ENCODE measurements at regions not wholly inside any gene's neighbourhood (a gene's known extent, or its start where the extent isn't known, plus 50 kb on each side); places are given as distances from the start of the nearest gene placed in this dataset.
A peak's percentile ranks its signal among the peaks of the same experiment; 100 is the strongest.

DNA sequence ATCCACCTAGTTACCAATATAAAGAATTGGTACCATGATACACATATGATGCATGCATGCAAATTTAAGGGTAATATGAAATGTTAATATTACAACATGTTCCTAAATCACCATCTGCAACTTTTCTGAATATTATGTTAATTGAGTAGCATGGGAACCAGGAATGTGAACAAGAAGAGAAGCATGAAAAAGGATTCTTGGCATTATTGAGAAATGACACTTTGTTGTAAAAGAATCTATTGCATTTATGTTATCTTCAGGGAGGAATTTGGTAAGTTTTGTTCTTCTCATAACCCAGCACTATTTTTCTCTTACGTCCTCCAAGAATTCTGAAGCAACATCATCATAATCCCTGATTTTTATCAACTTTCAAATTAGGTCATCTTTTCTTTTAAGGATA, 159.9 kb upstream of the SLC25A13 start:
- no peak for DNase-seq

DNA sequence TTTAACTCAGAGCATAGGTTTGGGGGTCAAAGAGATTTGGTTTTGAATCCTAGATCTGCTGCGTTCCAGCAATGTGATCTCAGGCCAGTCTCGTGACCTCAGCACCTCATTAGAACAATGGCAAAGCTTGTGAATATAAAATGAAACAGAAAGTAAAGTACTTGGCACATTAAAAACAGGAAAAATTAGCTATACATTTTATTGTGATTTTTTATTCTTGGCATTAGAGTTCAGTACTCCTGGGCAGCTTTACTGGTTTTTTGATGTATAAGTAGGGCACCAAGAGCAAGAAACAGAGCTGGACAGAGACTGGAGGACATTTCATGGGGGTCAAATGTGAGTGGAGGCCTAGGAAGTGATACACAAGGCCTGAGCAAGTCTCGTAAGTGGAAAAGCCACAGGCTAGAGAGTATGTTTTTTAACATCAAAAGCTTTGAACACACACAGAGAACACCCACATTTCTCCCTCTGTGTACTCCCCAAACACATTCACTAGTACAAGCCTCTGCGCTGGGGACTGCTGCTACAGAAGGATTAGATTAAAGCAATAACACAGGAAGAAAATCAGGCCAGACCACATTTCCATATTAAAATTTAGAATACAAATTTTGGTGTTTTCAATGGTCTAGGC, 157.2 kb upstream of the SLC25A13 start:
- DNase-seq: peak in 1 of 2 donors; percentile 20

DNA sequence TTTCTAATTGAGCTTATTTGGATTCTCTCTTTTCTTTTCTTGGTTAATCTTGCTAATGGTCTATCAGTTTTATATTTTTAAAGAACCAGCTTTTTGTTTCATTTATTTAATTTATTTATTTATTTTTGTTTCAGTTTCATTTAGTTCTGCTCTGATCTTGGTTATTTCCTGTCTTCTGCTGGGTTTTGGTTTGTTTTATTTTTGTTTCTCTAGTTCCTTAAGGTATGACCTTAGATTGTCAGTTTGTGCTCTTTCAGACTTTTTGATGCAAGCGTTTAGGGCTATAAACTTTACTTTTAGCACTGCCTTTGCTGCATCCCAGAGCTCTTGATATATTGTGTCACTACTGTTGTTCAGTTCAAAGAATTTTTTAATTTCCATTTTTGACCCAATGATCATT, 149.7 kb upstream of the SLC25A13 start:
- peak in 1 of 2 donors; percentile 18 for DNase-seq

DNA sequence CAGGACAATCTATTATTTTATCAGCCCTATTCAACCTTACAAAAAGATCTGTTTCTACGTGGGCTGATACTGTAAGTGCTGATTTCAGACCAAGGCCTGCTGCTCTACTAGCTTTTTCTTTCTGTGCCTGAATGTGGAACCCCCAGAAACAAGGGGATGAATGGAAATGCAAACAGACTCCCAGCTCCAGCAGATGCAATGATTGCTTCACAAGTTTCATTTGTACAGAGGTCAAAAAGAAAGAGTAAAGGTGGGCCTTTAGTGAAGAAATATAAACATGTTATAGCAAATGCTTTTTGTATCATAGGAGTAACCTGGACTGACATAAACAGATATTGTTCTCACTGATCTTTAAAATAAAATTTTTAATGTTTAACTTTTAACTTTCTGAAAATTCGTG, 130.2 kb upstream of the SLC25A13 start:
- no peak for DNase-seq

DNA sequence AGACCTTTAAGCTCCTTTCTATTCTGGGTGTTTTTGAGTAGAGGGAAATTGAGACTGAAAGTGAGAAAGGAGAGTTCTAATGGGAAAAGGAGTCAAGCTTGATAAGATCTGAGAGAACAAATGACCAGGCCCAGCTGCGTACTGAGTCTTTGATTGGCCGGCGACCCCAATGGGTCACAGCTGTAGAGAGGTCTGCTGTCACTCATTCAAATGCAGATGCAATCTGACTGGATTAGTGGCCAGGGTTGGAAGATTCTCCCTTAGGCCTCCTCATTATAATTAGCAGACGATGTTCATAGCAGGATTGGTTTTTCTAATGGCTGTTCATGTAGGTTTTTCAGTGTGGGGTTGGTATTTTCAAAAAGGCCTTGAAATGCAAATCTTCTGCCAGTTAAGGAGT, 127.2 kb upstream of the SLC25A13 start:
- no peak for DNase-seq

DNA sequence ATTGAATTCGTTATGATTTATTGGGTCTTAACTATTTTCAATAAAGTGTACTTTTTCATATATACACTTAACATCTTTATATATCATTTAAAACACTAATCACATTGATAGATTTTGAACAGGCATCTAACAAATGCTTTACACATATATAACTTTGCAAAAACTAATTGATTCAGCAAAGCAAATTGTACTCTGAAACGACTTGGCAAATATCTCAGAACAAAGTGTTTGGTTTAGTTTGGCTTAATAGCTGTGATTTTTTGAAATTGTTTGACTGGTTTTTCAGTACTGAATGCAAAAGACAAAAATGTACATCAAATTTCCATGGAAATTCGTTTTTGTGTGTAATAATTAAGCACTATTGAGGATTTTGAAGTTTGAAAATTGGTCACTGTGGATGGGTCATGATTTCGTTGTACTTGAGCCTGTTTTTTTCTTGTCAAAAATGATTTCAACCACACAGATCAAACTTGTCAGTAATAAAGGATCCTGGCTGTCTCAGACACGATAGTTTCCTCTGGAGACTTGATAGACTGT, 125.3 kb upstream of the SLC25A13 start:
- DNase-seq: no peak

DNA sequence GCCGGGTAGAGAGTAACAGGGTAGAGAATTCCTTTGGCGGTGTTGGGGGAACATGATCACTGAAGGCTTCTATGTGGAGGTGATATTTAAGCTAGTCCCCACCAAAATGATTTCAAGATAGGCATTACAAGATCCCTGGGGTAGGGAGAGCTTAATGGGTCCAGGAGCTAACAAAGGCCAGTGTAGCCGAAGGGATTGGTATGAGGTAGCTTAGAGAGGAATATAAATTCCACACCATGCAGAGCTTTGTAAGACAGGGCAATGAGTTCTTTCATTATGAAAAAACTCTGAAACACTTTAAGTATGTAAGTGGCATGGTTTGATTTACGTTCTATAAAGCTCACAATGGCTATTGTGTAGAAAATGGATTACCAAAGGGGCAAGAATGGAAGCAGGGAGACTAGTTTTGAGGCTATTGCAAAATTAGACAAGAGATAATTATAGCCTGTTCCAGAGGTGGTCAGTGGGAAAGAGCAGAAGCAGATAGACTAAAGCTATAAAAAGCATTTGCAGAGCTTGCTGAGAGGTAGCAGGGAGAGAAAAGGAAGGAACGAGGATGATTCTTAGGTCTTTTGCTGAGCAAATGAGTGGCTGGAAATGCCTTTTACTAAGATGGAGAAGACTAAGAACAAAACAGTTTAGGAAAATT, 119.7 kb upstream of the SLC25A13 start:
- no peak for DNase-seq

DNA sequence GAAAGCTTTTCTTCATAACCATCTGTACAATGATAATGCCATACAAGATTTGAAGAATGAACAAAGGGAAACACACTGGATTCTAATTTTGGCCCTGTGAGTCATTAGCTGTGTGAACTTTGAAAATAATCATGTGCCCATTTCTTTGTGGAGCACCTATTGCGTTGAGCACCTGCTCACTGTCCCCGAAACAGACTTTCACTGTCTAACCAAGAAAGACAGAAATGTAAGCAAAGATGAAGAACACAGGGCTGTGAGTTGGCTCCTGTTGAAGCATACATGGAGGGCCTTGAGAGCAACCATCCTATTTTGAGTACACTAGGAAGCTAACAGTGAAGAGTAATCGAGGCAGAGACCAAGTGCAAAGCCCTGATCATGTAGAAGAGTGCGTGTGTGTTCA, 118.4 kb upstream of the SLC25A13 start:
- DNase-seq: no peak

DNA sequence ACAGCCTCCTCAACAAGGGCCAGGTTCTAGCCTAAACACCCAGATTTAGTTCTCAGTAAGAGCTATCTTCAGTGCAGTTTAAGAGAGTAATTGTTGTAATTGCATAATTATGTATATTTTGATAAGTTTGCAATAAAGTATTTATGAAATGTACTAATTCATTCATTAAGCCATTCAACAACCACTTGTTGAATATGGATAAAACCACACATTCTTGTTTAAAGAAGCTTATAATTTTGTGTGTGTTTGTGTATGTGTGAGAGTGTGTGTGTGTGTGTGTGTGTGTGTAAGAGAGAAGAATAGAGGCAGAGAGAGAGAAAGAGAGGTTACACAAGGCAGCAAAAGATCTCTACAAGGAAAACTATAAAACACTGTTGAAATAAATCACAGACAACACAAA, 115.0 kb upstream of the SLC25A13 start:
- no peak for DNase-seq

DNA sequence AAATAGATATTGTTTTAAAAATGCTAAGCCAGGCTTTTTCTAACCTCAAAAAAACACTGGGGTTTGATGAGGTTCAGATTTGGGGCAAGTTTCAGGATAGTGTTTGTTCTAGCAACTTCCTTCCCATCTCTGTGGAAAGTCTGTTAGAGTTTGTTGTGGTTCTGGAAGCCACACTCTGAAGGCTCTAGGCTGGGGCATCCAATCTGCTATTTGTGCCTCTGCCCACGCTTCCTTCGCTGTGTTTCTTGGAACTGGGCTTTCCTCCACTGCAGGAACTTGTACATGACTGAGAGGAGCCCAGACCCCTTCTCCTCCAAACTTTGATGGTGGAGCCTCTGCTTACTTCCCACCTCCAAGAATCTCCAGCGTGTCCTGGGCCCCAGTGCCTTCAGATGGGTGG, 108.5 kb upstream of the SLC25A13 start:
- no peak for DNase-seq

DNA sequence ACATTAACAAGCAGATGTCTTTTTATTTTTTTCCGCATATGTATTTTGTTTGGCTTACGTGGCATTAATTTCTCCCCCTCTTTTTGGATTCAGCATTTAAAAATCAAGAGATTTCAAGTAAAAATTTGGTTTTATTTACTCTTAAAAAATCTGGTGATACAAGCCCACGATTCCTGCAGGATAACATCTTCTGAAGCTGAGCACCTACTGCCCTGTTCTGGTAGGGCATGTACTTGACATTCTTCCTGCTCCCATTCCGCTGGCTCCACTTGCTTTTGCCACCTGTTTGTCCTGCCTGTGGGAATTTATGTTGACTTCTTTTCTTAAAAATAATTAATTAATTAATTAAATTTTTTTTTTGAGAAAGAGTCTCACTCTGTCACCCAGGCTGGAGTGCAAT, 105.2 kb upstream of the SLC25A13 start:
- no peak for DNase-seq

DNA sequence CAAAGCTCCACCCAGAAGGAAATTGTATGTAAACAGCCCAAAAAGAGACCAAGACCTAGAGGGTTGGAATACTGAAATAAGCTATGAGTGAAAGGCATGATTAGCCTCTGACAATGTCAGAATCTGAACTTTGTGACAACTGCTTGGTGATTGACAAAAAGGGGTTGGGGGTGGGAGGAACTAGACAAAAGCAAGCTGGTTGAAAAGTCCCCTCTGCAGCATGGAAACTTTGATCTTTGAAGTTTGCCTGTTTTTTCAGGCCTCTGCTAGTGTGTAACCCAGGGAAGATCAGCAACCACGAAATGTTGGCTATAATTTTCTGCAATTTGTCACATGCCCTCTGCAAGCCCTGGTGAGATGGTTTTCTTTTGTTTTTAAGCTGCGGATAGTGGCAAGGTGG, 104.8 kb upstream of the SLC25A13 start:
- DNase-seq: no peak

DNA sequence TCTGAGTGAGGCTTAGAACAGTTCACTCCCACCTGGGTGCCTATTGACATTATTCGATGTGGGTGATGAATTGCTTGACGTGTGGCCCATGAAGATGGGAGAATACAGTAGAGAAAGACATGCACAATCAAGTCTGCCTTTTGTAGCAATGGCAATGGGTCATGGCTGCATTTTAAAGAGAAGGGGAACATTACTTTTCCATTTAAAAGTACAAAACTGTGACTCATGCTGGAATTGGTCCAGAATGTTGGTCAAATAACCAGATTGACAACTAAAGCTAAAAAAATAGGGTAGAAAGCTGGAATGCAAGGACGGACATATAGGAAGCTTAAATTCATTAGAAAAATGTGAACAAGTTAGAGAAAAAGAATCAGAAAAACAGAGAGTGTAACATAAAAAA, 104.1 kb upstream of the SLC25A13 start:
- no peak for DNase-seq

DNA sequence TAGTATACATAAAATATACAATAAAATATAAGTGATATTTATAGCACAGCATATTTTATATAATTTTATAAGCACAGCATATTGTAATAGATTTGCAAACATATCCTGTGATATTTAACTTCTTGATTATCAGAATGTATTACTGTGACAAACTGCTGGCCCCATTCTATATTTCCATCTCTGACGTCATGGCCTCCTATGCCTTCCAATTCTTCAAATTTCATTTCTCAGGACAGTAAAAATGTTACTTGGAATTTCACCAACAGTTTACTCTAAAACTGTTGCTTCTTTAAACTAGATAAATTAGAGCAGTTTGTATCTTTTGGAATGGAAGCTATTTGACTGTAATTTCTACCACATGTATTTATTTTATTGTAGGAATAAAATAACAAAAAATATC, 102.5 kb upstream of the SLC25A13 start:
- DNase-seq: no peak

DNA sequence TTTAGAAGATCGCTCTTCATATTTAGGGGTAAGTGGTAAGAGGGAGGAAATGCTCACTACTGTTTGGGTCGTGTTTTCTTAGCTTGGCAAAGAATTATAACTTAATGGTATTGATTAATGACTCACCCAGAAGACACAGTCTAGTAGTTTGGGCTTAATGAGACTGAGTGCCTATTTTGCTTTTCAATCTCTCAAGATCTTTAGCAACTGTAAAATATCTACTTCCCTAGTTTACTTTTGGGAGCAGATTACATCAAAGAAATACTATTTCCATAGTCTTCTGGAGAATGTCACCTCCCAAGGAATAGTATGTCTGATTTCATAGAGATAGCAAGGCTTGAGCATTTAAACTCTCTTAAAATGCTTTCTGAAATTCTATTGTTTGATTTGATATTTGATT, 100.5 kb upstream of the SLC25A13 start:
- no peak for DNase-seq

DNA sequence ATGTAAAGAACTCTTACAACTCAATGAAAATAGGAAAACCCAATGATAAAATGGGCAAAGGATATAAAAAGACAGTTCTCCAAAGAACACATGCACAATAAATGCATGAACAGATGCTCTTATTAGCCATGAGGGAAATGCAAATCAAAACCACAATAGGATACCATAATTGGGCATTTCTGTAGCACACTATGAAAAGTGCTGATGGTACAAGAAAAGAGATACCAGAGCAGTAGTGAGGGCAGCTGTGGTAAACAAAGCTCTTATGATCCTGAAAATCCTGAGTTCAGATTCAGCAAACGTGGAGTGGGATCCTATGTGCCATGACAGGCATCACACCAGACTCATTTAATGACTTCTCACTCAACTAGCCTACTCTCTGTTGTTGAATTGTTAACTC, 96.7 kb upstream of the SLC25A13 start:
- no peak for DNase-seq

DNA sequence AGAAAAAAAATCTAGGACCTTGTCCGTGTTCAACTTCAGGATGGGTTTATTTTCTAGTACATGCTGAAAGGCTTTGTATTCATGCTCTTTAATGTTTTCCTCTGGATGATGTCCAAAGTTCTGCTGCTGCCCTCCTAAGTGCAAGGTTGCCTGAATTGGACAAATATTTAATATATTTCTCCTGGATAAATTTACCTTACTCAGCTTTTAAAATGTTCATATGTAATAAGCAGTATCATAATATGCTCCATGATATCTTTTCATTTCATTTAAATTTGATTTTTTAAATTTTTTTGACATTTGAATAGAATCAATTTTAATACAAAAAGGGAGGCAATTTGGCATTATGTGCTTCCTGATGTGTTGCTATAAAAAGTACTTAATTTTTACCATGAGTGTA, 95.9 kb upstream of the SLC25A13 start:
- DNase-seq: no peak

DNA sequence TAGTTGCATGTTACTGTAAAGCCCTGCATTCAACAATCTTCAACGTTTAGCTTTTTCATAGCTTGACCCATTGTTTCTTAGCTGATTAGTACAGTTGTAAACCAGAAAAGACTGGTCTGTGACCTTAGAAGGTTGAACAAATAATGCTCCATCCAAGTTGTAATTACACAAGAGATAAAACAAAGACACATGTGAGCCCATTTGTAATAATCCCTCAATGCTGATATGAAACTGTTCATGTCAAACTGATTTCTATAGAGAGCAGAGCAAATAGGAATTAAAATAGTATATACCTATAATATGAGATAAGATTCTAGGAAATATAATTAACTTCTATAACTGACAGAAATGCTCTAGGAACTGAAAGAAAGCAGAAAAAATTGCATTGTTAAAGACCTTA, 94.7 kb upstream of the SLC25A13 start:
- DNase-seq: no peak

DNA sequence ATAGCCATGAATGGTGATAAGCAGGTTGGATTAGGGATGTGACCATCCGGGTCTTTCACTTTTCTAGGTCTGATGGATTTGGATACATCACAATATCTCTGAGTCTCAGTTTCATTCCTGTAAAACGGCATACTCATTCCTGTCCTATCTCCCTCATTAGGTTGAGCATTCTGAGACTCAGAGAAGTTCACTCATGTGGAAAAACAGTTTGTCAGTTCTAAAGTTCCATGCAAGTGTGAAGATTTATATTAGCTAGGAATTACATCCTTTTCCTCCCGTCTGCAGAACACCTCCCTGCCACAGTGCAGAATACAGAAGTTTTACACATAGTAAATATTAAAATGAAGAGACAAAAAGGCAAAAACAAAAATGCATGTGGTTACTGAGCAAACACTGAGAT, 94.2 kb upstream of the SLC25A13 start:
- DNase-seq: no peak

DNA sequence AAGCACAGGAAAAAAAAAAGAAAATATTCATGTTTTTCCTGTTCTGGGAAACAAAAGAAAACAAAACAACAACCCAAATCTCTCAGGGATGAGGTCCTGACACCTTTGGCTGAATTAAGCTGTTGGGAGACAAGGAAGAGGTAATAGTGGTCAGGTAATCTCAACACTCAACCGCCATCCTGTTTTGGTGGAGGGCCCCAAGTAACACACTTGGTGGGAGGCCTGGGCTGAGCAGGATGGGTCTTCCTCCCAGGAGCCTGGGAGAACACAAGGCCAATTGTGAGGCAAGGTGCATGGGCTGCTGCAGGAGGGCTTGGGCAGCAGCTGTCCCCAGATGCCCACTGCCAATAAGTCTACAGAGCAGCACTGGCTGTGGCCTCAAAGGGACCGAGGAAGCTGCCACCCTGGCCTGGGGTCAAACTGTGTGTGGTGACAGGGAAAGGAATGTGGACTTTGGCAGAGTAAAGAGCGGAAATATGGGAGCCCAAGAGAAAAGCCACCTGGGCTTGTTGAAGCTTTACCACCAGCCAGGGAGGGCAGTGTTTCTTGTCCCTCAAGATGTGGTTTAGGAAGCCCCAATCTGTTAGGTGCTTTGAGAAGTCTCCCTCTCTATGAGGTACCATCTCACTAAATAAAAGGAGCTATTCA, 93.5 kb upstream of the SLC25A13 start:
- DNase-seq: no peak

DNA sequence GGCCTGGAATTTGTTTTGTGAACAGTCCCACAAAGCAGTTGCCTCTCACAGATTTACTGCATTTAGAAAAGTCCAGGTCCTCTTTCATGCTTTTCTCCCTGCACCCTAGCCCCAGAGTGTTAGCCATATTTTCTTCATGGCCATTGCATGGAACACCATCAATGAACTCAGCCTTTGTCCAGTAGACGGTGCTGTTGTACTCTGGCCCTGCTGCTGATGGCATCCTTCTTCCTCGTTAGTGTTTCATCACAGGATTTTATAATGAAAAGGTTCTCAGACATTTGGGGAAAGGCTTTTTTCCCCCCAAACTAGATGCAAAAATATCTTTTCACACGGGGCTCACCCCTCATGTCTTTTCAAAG, 93.0 kb upstream of the SLC25A13 start:
- DNase-seq: peak in 1 of 2 donors; percentile 43

DNA sequence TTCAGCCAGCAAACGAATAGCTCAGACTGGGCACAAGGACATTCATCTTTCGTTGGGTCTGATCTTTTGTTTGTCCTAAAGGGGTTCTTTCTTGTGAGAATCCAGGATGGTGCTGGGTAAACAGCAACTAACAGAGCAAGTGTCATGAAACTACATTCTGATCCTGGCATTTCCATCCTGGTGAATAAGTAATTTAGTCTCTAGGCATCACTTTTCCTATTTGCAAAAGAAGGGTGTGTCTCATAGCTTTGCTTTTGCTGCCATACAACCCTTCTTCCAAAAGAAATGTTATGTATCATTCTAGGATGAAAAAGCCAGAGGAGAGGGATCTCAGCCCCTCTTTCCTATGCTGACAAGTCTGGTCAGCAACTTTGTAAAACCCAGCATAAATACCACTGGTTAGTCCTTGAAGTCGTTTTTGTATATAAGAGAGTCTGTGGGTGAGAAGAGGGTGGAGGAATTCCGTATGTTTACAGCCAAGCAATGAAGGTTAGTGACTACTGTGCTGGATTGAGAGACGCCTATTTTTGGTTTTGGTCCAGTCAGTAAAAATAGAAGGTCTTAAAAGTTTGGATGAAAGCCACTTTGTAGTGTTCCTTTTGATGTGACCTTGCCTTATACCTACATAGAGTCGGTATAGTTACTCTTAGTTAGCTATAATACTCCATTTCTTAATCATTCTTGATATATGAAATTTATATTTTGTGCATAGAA, 88.4 kb upstream of the SLC25A13 start:
- no peak for DNase-seq

DNA sequence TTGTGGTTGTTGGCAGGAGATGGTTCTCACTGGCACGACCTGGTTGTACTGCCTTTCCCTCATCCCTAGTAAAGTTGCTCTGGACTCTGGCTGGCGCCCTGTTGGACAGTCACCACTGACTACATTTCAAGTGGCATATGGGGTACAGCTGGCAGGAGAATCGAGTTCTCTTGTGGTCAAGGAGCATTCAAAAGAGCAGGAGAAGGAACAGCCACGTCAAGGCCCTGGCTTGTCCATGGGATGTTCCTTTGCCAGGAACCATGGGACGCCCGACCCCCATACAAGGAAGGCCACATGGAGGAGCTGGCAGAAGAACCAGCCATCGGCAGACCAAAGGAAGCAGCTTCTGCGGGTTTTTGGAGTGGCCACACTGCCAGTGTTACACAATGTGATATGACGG, 87.0 kb upstream of the SLC25A13 start:
- DNase-seq: no peak

DNA sequence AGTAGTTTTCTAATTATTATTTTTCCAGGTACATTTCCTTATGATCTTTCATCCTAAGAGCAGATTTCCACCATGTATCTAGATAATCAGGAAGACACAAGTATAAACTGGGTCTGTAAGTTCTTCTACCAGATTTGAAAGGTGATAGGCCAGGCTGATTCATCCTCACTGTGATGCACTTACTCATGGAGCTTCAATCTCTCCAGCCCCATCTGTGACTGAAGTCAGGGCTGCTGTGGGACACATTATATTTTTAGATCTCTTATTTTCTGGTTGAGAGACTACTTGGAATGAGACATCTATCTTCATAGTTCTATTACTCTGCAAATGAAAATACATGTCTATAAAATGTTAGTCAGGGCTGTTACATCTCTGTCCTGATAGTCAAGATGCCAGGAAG, 85.5 kb upstream of the SLC25A13 start:
- DNase-seq: no peak
